Body of pancreas (tissue), 4 donors: ENCODE measurements at regions not wholly inside any gene's neighbourhood (a gene's known extent, or its start where the extent isn't known, plus 50 kb on each side); places are given as distances from the start of the nearest gene placed in this dataset.

Experiments used
- ATAC-seq: fragments of 150-250 bp; one replicate; pipeline ENCODE4 v1.9.1; 2016
- DNase-seq, 4 donors: peaks; one replicate each; pipeline ENCODE4 v3.0.0-alpha.2; 2019
- H3K27ac ChIP-seq, 4 donors: fragments of 200-600 bp; sonication (generic); 1 replicate in 3 of 4; 2 replicates in 1 of 4; pipeline versions ENCODE4 v1.5.1 to v1.6.1; 2016 to 2019; ENCODE audit warnings: mild to moderate bottlenecking in 1 of 4, mixed read lengths in 1 of 4, moderate library complexity in 1 of 4
- H3K27me3 ChIP-seq, 2 donors: fragments of 200-600 bp; sonication (generic); one replicate each; pipeline ENCODE4 v1.6.0; 2016; ENCODE audit warnings: mild to moderate bottlenecking in 1 of 2
- H3K36me3 ChIP-seq, 2 donors: fragments of 200-600 bp; sonication (generic); replicated peaks in 1 of 2; 2 replicates each; pipeline ENCODE4 v1.5.1; 2016; ENCODE audit warnings: low read depth in 2 of 2; ENCODE audit not compliant: insufficient read depth in 1 of 2
- H3K4me1 ChIP-seq: fragments of 200-600 bp; sonication (generic); one replicate; pipeline ENCODE4 v1.6.0; 2016
- H3K4me3 ChIP-seq, 2 donors: fragments of 200-600 bp; sonication (generic); 1 replicate in 1 of 2; 2 replicates in 1 of 2; pipeline ENCODE4 v1.5.1; 2016 to 2019
- H3K9me3 ChIP-seq, 3 donors: fragments of 200-600 bp; sonication (generic); 1 replicate in 2 of 3; 2 replicates in 1 of 3; pipeline ENCODE4 v1.5.1; 2016
- CTCF ChIP-seq, 7 experiments: fragments of 450-650 bp in 4 of 7; fragments of 200-600 bp in 3 of 7; sonication (generic) in 3 of 7; IDR thresholded peaks; one replicate each; pipeline ENCODE4 v1.5.1; 2016 to 2019; ENCODE audit warnings: antibody characterized with exemption in 7 of 7
- POLR2A ChIP-seq, 3 donors: fragments of 450-650 bp; IDR thresholded peaks; one replicate each; pipeline ENCODE4 v1.6.1; 2016; ENCODE audit warnings: antibody characterized with exemption in 3 of 3, mild to moderate bottlenecking in 2 of 3
- WGBS, 2 donors: methylation state at CpG; one replicate each; pipeline ENCODE4 v1.1.5; 2017; 5-methylcytosine and 5-hydroxymethylcytosine counted together
- intact Hi-C: fragments of 100-400 bp; cut with DNase I; formaldehyde crosslinking; loops from one replicate; pipeline ENCODE4 v1.15.1; 2023

- DNase-seq (no peak), ATAC-seq (no peak)
- no peaks in the 10 kb centered on the region for H3K27me3 ChIP-seq
- 14 to 17% methylated on average over 1 of the region's 1 CpG for WGBS, 2 donors
- H3K36me3 ChIP-seq = no peaks in the 10 kb centered on the region
- no peak for TF ChIP-seq CTCF (IDR thresholded peaks at IDR 0.05)
- H3K4me1 ChIP-seq = no peaks in the 10 kb centered on the region
- no peaks in the 10 kb centered on the region for H3K9me3 ChIP-seq
- no peak overlapping the region for H3K27ac ChIP-seq
- no peak overlapping the region for H3K4me3 ChIP-seq
- intact Hi-C loops = no loop called here
Measured at GRCh38 chr13:83485101-83485500, 397.2 kb downstream of the SLITRK1 start.

- WGBS, 2 donors = 41 to 63% methylated on average over 1 of the region's 1 CpG
Measured at GRCh38 chr13:83471011-83471410, 411.3 kb downstream of the SLITRK1 start.

GRCh38 chr13:83470133-83470797 lies 412.0 kb downstream of the SLITRK1 start:
- DNase-seq (no peak), ATAC-seq (no peak)
- Histone ChIP-seq H3K27ac (no peak overlapping the region), H3K27me3 (no peaks in the 10 kb centered on the region), H3K4me1 (no peaks in the 10 kb centered on the region), H3K4me3 (no peak overlapping the region), H3K9me3 (no peaks in the 10 kb centered on the region), H3K36me3 (no peaks in the 10 kb centered on the region)
- WGBS, 2 donors = 58 to 62% methylated on average over 4 of the region's 4 CpGs
- no peak for TF ChIP-seq POLR2A (IDR thresholded peaks at IDR 0.05)
- TF ChIP-seq CTCF (IDR thresholded peaks at IDR 0.05) = no peak
- intact Hi-C loops = no loop called here

More at GRCh38 chr13:83471011-83471410, 411.3 kb downstream of the SLITRK1 start:
- no peaks in the 10 kb centered on the region for H3K9me3 ChIP-seq
- TF ChIP-seq POLR2A (IDR thresholded peaks at IDR 0.05) (no peak), CTCF (IDR thresholded peaks at IDR 0.05) (no peak)
- ATAC-seq = no peak
- intact Hi-C loops = no loop called here
- no peaks in the 10 kb centered on the region for H3K27me3 ChIP-seq
- no peaks in the 10 kb centered on the region for H3K4me1 ChIP-seq
- no peaks in the 10 kb centered on the region for H3K36me3 ChIP-seq
- H3K4me3 ChIP-seq = no peak overlapping the region
- H3K27ac ChIP-seq = no peak overlapping the region
- no peak for DNase-seq

- no peak overlapping the region for H3K27ac ChIP-seq
- no peaks in the 10 kb centered on the region for H3K9me3 ChIP-seq
- 88 to 96% methylated on average over 11 of the region's 11 CpGs for WGBS, 2 donors
- DNase-seq = no peak
- no peaks in the 10 kb centered on the region for H3K4me1 ChIP-seq
- no peaks in the 10 kb centered on the region for H3K27me3 ChIP-seq
- intact Hi-C loops = no loop called here
- ATAC-seq = no peak
- TF ChIP-seq CTCF (IDR thresholded peaks at IDR 0.05) = no peak
- no peak for TF ChIP-seq POLR2A (IDR thresholded peaks at IDR 0.05)
- H3K4me3 ChIP-seq = no peak overlapping the region
- H3K36me3 ChIP-seq = no peaks in the 10 kb centered on the region
Measured at GRCh38 chr13:83453723-83454122, 428.6 kb downstream of the SLITRK1 start.

- no peak overlapping the region for H3K27ac ChIP-seq
- no peaks in the 10 kb centered on the region for H3K27me3 ChIP-seq
- 85 to 89% methylated on average over 12 to 13 of the region's 13 CpGs for WGBS, 2 donors
- no peak overlapping the region for H3K4me3 ChIP-seq
- DNase-seq = no peak
- no peaks in the 10 kb centered on the region for H3K4me1 ChIP-seq
- no peaks in the 10 kb centered on the region for H3K9me3 ChIP-seq
- no peak for ATAC-seq
- no peaks in the 10 kb centered on the region for H3K36me3 ChIP-seq
- no peak for TF ChIP-seq POLR2A (IDR thresholded peaks at IDR 0.05)
- no peak for TF ChIP-seq CTCF (IDR thresholded peaks at IDR 0.05)
- intact Hi-C loops = no loop called here
Measured at GRCh38 chr13:83453300-83453699, 429.0 kb downstream of the SLITRK1 start.
